Hematopoietic multipotent progenitor cell treated with erythropoietin and hydrocortisone succinate and interleukin-3 and kit ligand, for 8 days (in vitro differentiated cells): ENCODE measurements at regions not wholly inside any gene's neighbourhood (a gene's known extent, or its start where the extent isn't known, plus 50 kb on each side); places are given as distances from the start of the nearest gene placed in this dataset.

Experiments used
- DNase-seq: peaks from one replicate; pipeline ENCODE4 v3.0.0-alpha.2; 2015

DNA sequence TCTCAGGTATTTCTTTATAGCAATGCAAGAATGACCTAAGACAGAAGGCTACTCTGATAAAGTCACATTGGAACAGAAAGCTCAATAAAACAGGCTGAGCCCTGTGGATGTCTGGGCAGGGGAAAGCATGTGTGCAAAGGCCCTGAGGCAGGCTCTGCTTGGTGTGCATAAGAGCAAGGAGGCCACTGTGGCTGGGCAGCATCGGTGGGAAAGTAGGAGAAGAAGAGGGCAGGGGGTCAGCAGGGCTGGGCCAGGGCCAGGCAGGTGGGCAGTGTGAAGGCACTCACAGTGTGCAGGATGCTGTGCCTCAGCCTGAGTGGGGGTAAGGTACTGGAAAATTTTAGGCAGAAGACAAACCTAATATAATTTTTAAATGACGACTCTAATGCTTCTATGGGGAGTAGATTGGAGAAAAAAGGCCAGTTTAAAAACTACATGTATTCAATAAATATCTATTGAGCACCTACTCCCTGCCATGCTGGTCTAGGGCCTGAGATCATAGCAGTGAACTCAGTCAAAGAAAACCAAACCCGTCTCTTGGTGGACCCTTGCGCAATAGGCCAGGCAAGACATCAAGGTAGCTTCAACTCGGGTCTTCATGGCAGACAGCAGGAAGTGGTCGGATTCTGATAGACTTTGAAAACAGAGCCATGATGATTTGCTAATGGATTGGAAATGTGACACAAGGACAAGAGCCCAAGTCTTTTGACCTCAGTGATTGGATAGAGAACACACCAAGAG, 572.3 kb downstream of the TCERG1L start:
- DNase-seq: no peak

DNA sequence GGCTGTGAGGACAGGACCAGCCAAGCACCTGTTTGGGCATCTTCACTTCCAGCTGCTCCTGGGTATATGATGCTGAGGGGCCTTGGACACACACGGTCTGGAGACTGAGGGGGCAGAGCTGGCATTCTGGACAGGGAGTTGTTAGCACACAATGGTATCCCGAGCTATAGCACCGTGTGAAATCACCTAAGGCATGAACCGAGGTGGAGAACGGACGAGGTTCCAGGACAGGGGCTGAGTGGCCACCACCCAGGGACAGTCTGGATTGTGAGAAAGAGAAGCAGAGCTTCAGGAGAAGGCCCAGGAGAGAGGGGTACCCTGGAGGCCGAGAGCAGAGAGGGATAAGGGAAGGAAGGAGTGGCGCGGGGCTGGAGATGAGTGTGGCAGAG, 571.8 kb downstream of the TCERG1L start:
- DNase-seq: no peak

DNA sequence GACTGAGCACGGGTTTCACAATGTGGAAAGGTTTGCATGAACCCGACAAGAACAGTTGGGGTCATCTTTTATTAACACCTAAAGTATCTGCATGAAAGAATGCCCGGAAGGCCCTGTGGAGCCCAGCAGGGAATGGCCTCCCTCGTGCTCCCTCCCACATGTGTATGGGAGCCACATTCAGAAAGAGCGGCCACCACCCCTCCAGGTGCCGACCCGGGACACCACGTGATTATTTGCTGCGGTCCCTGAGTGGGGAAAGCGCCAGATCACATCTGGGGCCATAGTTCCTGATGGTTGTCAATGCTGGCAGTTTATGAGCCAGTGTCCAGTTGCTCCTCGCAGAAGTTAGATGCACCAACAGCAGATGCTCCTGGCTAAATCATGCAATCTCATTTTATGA, 571.4 kb downstream of the TCERG1L start:
- no peak for DNase-seq

DNA sequence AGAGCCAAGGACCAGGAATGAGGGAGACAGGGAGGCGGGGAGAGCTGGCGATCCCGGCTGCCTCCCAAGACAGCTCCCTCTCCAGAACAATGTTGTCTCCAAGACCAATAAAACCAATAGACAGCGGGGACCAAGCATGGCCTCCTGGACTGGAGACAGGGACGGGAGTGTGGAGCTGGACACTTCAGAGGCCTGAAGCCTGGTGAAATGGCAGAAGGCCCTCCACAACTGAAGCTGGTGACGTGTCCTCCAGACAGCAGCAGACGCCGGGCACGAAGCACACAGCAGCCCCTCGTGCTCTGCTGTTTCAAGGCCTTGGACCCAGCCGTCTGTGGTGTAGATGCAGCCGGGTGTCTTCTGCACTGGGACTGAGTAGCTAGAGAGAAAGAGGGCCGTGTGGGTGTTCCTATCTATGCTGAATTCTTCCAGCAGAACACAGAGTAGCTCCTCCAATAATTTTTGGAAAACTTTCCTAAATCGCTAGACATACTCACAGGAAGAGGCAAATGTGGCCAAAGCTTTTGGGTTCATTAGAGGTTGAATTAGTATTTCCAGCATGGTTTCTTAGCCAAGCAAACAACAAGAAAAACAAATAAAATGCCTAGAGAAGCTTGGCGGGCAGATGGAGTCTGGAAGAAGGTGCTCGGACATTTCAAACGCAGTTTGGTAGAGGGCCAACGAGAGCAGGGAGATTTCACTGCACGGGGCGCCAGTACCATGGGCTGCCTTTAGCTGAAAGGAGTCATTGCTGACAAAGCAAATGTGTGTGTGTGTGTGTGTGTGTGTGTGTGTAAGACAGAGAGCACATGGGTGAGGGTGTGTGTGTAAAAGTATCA, 570.4 kb downstream of the TCERG1L start:
- DNase-seq: no peak

DNA sequence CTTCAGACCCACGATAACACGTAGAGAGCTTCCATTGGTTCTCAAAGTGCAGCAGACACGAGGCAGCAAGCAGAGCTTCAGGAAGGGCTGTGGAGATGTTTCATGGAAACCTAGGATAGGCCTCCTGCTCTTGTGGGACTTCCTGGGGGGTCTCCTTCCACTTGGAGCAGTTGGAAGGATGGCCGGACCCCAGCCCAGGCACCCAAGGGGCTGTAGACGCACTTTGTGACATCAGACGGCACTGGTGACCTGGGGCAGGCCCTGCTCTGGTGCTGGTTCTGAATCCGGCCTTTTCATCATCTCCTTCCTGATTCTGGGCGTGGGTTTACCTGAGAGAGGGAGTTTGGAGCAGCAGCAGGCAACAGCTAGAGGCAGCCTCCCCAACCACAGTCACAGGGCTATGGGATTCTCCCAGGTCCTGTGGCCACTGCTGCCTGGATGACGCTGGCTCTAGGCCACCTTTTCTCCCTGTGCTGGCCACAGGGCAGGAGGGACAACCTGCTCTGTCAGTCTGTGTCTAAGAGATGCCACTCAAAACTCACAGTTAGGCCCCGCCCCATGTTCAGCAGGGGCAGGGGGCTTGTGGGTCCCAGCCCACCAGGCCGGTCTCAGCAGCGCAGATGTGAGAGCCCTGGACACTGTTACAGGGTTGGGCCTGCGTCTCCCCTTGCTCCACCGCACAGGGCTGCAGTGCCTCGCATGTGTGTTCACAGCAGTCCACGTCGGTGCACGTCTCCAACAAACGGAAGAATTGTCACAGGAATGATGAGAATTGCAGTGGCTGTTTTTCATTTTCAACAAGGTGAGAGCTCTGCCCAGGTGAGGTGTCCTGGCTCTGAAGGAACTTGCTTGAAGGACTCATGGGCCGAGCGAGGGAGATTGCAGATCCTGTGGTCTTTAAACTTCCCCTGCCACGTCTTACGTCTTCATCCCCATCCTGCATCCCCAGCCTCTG, 569.3 kb downstream of the TCERG1L start:
- no peak for DNase-seq

DNA sequence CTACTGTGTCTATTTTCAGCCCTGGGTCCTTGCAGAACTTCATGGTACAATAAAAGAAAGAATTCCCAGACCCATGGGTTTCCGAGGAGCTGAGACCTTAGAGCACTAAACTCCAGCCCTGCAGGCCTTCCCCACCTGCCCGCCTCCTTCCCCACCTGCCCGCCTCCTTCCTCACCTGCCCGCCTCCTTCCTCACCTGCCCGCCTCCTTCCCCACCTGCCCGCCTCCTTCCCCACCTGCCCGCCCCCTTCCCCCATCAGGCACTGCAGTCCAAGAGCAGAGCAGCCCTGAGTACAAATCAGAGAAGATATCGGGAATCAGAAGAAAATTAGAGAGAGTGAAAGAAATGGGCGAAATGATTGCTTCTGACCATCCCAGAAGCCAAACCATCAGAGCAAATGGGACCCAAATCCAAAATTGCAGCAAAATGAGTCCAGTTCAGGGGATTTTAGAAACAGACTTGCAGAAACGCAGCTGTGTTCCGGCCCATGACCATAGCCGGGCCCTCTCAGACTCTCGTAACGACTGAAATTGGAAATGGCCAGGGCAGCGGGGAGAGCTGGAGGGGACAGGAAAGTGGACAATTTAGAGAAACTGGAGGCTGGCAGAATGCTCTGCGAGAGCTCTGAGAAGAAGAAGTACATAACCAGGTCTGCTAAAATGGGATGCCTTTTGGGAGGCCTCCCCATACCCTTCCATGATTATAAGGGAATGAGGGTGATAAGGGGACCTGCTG, 568.4 kb downstream of the TCERG1L start:
- DNase-seq: no peak

DNA sequence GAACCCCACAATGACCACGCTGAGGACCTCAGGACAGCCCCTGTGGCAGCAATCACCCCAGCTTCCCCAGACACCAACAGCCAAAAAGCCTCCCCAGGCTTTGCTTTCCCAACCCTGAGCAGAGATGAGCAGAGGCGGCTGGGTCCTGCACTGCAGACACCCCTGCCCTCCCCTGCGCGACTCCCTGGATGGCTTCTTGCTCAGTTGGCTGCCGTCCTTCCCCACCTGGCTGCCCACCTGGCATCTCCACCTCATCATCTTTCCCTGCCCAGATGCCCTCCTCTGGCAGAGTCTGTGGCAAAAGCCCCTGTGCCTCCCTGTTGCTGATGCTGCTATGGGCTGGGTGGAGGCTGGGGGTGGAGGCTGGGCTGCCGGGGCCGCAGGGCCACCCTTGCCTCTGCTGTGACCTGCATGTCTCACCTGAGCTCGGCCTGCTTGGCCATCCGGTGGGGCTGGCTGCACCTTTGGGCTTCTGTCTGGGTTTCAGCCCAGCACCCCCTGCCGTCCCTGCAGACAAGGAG, 567.7 kb downstream of the TCERG1L start:
- DNase-seq: no peak

DNA sequence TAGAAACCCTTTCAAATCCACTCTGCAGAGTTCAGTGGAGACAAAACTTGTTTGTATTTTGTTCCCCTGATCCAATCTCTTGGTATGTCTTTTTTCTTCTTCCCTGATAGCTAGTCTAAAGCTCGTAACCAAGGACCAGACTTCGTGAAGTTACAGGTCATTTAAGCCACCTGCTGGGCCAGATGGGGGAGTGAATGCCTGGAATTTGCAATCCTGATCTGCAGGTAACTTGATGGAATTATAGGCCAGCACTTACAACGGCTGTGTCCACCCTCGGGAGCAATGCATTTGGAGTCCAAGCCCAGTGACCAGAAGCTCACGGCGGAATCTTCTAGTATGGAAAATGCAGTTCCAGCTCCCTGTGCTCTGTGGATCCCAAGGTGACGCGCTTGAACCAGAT, 566.9 kb downstream of the TCERG1L start:
- no peak for DNase-seq

DNA sequence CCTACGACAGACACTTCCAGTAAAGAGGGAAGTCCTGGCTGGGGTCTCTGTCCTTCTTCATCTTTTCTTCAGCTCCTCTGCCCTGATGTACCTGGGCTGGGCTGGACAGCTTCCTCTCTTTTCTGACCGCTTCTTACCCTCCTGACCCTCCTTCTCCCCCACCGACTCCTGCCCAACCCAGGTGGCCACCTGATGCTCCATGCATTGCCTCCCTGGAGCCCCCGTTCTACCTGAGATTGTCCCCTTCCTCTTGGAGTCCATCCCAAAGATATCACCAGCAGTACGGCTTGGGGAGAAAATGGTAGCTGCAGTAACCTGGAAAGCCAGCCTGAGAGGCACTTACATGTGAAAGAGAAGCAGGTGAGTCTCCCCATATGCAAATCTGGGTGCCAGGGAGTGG, 566.3 kb downstream of the TCERG1L start:
- DNase-seq: no peak

DNA sequence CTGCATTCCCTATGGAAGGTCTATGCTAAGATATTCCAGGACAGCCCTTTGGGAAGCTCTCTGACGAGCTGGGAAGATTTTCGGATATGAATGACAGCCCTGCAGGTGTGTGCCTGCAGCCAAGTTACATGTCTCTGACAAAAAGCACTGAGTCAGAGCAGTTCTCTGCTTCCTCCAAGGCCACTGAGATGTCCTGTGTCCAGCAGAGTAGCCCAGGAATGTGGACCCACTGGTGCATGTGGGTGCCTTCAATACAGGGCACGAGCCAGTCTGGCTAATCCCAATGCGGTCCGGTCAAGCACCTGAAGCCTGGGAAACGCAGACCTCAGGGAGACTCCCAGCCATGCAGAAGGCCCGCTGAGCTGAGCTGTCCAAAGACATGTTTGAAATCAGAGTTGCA, 565.7 kb downstream of the TCERG1L start:
- DNase-seq: no peak

DNA sequence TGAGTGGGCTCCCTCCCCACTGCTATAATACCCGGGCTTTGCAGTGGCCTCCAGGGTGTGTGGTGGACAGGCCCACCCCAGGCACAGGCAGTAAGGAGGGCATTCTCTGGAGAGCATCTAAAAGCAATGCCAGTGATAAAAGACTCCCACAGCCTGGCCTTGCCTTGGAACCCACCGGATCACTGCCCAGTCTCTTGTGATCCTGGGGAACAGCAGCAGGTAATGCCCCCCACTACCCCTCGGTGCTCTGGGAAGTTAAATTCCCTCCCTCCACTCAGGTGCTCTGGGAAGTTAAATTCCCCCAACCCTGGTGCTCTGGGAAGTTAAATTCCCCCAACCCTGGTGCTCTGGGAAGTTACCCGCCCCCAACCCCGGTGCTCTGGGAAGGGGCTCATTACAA, 565.2 kb downstream of the TCERG1L start:
- DNase-seq: no peak

DNA sequence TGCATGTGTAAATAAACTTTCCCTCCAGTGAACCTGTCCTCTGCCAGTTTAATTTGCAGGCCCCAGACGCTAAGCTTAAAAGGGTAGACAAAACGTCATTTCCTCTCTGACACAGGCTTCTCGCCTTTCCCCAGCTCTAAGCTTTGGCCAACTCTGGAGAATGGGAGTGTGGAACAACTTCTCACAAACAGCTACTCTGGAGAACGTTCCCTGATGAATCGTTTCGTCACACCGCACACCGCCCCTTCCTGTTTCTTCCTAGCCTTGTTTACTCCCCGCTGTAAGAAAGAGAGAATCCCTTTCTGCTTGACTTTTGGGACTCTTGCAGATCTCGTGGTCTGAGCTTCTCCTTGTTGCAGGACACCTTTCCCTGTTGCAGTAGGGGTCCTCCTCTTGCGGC, 564.2 kb downstream of the TCERG1L start:
- DNase-seq: no peak

DNA sequence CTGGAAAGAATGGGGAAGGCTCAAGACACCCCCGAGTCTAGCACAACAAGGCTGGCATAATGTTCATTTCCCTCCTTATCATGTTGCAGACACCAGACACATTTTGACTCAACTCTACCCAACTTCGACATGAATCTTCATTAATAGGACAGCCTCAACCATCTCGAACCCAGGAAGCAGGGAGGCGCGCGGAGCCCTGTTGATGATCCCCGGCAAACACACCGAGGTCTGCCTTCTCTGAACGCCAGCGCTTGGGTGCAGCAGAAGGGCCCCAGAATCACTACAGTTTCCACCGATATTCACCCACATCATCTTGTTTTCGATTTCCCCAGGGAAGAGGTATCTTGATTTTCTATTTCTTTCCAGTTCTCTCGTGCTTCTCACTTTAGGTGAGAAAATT, 563.6 kb downstream of the TCERG1L start:
- no peak for DNase-seq

DNA sequence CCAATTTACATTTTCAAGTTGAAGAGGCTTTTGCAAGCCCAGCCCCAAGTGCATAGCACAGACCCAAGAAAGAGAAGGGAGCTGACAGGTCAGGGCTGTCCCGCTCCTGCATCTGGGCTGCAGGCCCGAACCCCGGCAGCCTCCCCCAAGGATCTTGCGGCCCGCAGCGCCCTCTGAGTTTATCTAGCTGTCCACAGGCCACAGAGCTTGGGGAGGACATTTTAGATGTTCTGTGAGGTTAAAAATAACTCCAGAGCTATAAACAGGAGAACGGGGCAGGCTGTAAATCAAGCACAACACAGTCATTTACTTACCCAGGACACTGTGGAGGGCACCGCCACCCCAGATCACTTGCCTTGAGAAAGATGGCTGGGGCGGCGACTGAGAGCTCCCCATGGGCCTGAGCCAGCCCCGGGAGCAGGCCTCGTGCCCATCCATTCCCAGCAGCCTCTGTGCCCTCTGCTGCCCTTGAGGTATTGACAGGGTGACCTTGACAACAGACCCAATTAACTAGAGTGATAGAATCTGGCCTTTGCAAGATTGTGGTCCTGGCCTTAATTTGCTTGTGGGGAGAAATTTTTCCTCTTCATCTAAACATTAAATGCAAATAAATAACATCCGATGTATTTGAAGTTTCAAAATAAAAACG, 563.0 kb downstream of the TCERG1L start:
- DNase-seq: no peak

DNA sequence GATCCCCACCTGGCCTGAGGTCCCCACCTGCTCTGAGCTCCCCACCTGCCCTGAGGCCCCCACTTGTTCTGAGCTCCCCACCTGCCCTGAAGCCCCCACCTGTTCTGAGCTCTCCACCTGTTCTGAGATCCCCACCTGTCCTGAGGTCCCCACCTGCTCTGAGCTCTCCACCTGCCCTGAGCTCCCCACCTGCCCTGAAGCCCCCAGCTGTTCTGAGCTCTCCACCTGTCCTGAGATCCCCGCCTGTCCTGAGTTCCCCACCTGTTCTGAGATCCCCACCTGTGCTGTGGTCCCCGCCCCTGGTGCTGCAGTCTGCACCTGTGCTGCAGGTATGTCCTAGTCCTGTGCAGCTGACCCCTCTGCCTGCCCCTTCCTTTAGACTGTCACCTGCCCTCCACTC, 561.6 kb downstream of the TCERG1L start:
- DNase-seq: no peak

DNA sequence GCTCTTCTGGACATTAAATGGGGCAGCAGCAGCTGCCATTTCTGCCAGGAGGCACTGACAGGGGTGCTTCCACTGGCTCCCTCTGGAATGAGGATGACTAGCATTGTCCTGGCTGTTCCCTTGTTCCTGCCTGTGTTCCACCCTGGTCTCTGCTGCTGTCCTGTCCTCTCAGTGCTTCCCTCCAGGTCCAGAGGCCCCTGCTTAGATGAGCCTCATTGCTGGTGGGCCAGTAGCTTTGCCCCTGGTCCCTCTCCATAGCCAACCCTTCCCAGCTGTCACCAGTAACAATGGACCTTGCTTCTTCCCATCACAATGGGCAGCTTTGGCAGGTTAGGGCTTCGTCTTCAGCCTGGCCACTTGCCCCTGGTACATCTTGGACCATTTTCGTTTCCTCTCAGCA, 561.1 kb downstream of the TCERG1L start:
- DNase-seq: no peak

DNA sequence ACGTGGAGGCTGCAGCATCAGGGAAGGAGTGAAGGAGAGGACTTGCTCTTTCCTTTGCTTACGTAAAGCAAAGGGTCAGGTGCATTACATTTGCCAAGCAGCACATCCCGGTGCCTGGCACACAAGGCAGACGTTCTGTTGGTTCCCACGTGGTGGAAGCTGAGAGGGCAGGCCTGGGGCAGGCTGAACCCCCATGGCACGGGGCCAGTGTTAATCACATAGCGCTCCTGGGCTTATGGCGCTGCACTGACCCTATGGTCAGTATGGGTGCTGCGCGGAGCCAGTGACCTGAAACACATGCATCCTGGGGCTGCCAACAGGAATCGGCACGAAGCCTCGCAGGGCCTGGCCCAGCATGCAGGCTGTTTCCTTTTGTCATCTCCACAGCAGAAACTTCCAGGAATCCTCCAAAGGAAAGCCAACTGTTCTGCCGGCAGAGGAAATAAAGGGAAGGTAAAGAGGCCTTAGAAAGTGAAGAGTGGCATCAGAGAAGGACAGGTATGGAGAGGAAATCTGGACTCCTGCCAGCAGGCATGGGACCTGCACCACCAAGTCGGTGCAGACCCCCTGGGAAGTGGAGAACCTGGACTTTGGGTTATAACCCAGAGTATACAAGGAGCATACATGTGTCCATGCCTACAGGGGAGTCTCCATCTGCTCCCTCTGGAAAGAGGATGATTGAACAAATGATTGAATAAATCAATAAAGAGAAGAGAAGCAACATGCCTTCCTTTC, 560.2 kb downstream of the TCERG1L start:
- DNase-seq: no peak

DNA sequence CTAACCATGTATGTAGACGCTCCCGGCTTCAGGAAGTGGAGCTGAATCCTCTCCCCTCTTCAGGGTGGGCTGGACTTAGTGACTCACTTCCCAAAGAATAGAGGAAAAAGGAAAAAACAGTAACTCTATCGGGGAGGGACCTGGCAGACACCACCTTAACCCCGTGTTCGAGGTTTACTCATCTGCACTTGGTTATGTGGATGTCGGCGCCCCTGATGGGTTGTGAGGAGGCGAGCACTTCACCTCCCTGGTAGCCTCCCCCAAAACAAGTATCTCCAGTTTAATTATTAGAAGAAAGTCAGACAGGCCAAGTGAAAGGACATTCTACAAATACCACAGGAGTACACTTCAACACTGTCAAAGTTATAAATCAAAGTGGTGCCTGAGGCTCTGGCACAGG, 559.7 kb downstream of the TCERG1L start:
- DNase-seq: no peak

DNA sequence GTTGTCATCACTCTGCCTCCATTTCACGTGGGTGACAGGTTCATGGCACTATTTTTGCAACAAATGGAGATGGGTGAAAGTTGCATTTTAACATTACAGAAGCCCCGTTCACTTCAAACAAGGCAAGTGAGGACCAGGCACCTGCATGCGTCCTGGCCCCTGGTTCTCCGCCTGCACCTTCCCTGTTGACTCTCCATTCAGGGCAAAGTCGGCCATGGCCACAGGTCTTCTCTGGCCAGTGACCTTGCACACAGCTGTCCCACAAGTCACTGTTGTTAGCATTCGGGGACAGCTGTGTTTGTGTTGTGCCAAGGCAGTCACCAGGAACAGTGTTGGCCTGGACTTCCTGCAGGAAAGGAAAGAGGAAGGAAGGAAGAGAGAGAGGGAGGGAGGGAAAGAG, 554.9 kb downstream of the TCERG1L start:
- no peak for DNase-seq

DNA sequence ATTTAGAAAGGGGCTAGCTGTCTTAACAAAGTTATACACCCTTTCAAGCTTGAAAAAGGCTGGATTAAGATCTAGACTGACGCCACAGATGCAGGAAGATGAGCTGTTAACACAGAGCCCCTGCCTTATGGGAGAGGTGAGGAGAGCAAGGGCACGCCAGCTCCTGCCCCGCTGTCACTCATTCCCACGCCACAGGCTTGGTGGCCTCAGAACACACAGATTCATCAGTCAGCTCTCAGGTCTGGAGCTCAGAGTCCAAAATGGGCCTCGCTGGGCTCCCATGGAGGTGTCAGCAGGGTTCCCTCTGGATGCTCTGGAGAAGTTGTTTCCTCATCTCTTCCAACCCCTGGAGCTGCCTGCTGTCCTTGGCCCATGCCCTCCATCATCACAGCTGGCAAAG, 554.2 kb downstream of the TCERG1L start:
- no peak for DNase-seq

DNA sequence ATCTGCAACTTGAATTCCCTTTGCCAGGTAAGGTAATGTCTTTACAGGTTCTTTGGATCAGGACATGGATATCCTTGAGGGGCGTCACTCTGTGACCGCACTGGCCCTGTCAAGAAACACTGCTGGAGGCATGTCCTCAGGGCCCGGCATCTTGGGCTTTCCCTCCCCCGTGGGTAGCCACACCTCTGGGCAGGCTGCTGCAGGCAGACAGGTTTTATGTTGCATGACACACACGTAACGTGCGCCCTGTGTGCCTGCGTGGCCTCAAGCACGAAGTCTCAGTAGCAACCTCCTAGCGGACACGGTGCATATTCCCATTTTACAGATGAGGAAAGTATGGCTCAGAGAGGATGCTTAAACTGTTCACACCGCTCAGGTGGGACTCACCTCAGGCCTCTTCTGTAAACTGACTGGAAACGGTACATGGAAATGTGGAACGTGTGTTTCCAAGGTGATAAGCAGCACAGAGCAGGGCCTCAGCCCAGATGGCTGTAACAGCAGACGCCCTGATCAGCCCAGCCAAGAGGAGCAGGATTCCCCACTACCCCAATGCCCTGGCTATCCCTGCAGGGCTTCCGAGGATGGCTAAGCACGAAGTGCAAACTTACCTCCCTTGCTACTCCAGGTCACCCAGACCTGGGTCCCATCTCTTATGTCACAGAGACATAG, 553.6 kb downstream of the TCERG1L start:
- no peak for DNase-seq
